ENCODE measurements at regions not wholly inside any gene's neighbourhood (a gene's known extent, or its start where the extent isn't known, plus 50 kb on each side); places are given as distances from the start of the nearest gene placed in this dataset.
"Not testable (repeated sequence)": the region's sequence is repeated elsewhere in the genome, so short reads cannot be mapped to it uniquely, and the experiment has no call there.

GRCh38 chr15:70516408-70517193 is 246.8 kb downstream of the UACA start:
- Histone ChIP-seq H3K4me1 (ENCODE audit: control insufficient read depth in 2 of 2, insufficient read depth in 2 of 2, low read length in 2 of 2) (peaks cover 0 to 2% of the 10 kb centered on the region in 2 donors), H3K36me3 (ENCODE audit: control insufficient read depth in 2 of 2, insufficient read depth in 2 of 2, low read length in 1 of 2) (no peaks in the 10 kb centered on the region), H3K4me3 (ENCODE audit: low read length in 2 of 2) (no peak overlapping the region), H3K27me3 (ENCODE audit: control insufficient read depth in 2 of 2, insufficient read depth in 1 of 2, low read length in 1 of 2) (no peaks in the 10 kb centered on the region), H3K27ac (ENCODE audit: low read depth in 1 of 2, low read length in 1 of 2) (no peak overlapping the region), H3K9me3 (ENCODE audit: control insufficient read depth in 2 of 2, insufficient read depth in 1 of 2, low read length in 1 of 2) (no peaks in the 10 kb centered on the region)
- DNase-seq (ENCODE audit: low read depth in 6 of 9, low spot score in 9 of 9): no peak
- 95% methylated on average over 6 of the region's 6 CpGs for WGBS

- Histone ChIP-seq H3K27me3 (ENCODE audit: control insufficient read depth in 2 of 2, insufficient read depth in 1 of 2, low read length in 1 of 2) (no peaks in the 10 kb centered on the region), H3K4me1 (ENCODE audit: control insufficient read depth in 2 of 2, insufficient read depth in 2 of 2, low read length in 2 of 2) (peaks cover 0 to 7% of the 10 kb centered on the region in 2 donors), H3K36me3 (ENCODE audit: control insufficient read depth in 2 of 2, insufficient read depth in 2 of 2, low read length in 1 of 2) (no peaks in the 10 kb centered on the region), H3K9me3 (ENCODE audit: control insufficient read depth in 2 of 2, insufficient read depth in 1 of 2, low read length in 1 of 2) (peaks cover 2 to 10% of the 10 kb centered on the region in 2 donors), H3K27ac (ENCODE audit: low read depth in 1 of 2, low read length in 1 of 2) (no peak overlapping the region), H3K4me3 (ENCODE audit: low read length in 2 of 2) (no peak overlapping the region)
- WGBS: 81% methylated on average over 7 of the region's 7 CpGs
- DNase-seq (ENCODE audit: low read depth in 6 of 9, low spot score in 9 of 9): no peak
These were observed 249.1 kb downstream of the UACA start for GRCh38 chr15:70514251-70514650.

DNA sequence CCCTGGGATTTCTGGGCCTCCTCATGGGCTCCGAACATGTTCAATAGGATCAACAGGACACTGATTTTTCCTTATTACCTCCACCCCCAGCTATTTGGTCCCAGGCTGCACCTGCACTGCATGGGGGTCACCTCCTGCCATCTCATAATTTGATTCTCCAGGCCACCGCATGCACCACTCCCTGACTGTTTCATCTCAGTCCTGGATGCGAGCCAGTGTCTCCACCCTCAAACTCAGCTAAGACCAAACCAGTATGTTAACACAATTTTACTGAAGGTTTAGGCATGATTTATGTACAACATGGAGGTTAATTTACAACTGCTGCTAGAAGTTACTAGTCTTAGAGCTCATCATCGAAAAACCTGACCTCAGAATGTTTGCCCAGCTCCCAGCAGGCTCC is 249.5 kb downstream of the UACA start:
- 91% methylated on average over 4 of the region's 4 CpGs for WGBS
- Histone ChIP-seq H3K4me1 (ENCODE audit: control insufficient read depth in 2 of 2, insufficient read depth in 2 of 2, low read length in 2 of 2) (peaks cover 0 to 11% of the 10 kb centered on the region in 2 donors), H3K4me3 (ENCODE audit: low read length in 2 of 2) (no peak overlapping the region), H3K9me3 (ENCODE audit: control insufficient read depth in 2 of 2, insufficient read depth in 1 of 2, low read length in 1 of 2) (peaks cover 2 to 12% of the 10 kb centered on the region in 2 donors), H3K36me3 (ENCODE audit: control insufficient read depth in 2 of 2, insufficient read depth in 2 of 2, low read length in 1 of 2) (no peaks in the 10 kb centered on the region), H3K27ac (ENCODE audit: low read depth in 1 of 2, low read length in 1 of 2) (no peak overlapping the region), H3K27me3 (ENCODE audit: control insufficient read depth in 2 of 2, insufficient read depth in 1 of 2, low read length in 1 of 2) (no peaks in the 10 kb centered on the region)
- DNase-seq (ENCODE audit: low read depth in 6 of 9, low spot score in 9 of 9): no peak

DNA sequence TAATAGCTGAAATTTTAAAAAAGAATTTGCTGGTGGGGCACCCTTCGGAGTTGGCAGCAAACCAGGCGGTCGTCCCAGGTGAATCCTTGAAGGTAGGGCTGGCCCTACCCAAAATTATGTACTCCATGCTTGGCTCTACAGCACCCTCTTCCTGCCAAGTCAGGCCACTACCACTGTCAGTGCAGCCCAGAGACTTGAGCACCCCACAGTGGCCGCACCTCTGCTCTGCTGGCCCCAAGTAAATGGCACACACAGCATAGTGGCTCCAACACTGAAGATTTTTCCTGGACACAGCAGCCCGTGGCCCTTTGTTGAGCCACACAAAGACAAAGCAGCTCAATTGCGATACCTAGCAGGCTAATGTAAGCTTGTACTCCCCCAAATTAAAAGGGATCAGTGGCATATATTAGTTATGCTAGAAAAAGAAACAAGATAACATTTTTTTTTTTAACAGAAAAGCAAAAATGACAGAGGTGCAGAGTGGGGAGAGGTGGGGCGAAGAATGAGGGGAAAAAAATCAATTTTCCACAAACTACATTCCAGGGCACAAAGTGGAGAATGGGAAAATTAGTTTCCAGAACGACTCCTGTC is 250.5 kb downstream of the UACA start:
- H3K36me3 ChIP-seq (ENCODE audit: control insufficient read depth in 2 of 2, insufficient read depth in 2 of 2, low read length in 1 of 2): no peaks in the 10 kb centered on the region

GRCh38 chr15:70511972-70512587 is 251.3 kb downstream of the UACA start:
- WGBS: 97% methylated on average over 2 of the region's 2 CpGs
- H3K27ac ChIP-seq (ENCODE audit: low read depth in 1 of 2, low read length in 1 of 2); H3K27me3 ChIP-seq (ENCODE audit: control insufficient read depth in 2 of 2, insufficient read depth in 1 of 2, low read length in 1 of 2); H3K36me3 ChIP-seq (ENCODE audit: control insufficient read depth in 2 of 2, insufficient read depth in 2 of 2, low read length in 1 of 2); DNase-seq (ENCODE audit: low read depth in 6 of 9, low spot score in 9 of 9); H3K4me3 ChIP-seq (ENCODE audit: low read length in 2 of 2): not testable (repeated sequence)
- peaks cover 2 to 17% of the 10 kb centered on the region in 2 donors for H3K9me3 ChIP-seq (ENCODE audit: control insufficient read depth in 2 of 2, insufficient read depth in 1 of 2, low read length in 1 of 2)
- peaks cover 4 to 24% of the 10 kb centered on the region in 2 donors for H3K4me1 ChIP-seq (ENCODE audit: control insufficient read depth in 2 of 2, insufficient read depth in 2 of 2, low read length in 2 of 2)

More for the DNA sequence above, 250.5 kb downstream of the UACA start:
- Histone ChIP-seq H3K9me3 (ENCODE audit: control insufficient read depth in 2 of 2, insufficient read depth in 1 of 2, low read length in 1 of 2) (peaks cover 2 to 12% of the 10 kb centered on the region in 2 donors), H3K4me3 (ENCODE audit: low read length in 2 of 2) (no peak overlapping the region), H3K27me3 (ENCODE audit: control insufficient read depth in 2 of 2, insufficient read depth in 1 of 2, low read length in 1 of 2) (no peaks in the 10 kb centered on the region), H3K27ac (ENCODE audit: low read depth in 1 of 2, low read length in 1 of 2) (no peak overlapping the region), H3K4me1 (ENCODE audit: control insufficient read depth in 2 of 2, insufficient read depth in 2 of 2, low read length in 2 of 2) (peaks cover 4 to 20% of the 10 kb centered on the region in 2 donors)
- DNase-seq (ENCODE audit: low read depth in 6 of 9, low spot score in 9 of 9): peak in 5 of 9 donors; percentile 53 to 84 (median 69)
- 80% methylated on average over 8 of the region's 8 CpGs for WGBS

GRCh38 chr15:70510433-70510832 is 252.9 kb downstream of the UACA start:
- DNase-seq (ENCODE audit: low read depth in 6 of 9, low spot score in 9 of 9): no peak
- WGBS: 96% methylated on average over 2 of the region's 2 CpGs
- no peaks in the 10 kb centered on the region for H3K36me3 ChIP-seq (ENCODE audit: control insufficient read depth in 2 of 2, insufficient read depth in 2 of 2, low read length in 1 of 2)
- peaks cover 2 to 19% of the 10 kb centered on the region in 2 donors for H3K9me3 ChIP-seq (ENCODE audit: control insufficient read depth in 2 of 2, insufficient read depth in 1 of 2, low read length in 1 of 2)
- H3K27ac ChIP-seq (ENCODE audit: low read depth in 1 of 2, low read length in 1 of 2): no peak overlapping the region
- H3K27me3 ChIP-seq (ENCODE audit: control insufficient read depth in 2 of 2, insufficient read depth in 1 of 2, low read length in 1 of 2): no peaks in the 10 kb centered on the region
- peaks cover 4 to 28% of the 10 kb centered on the region in 2 donors for H3K4me1 ChIP-seq (ENCODE audit: control insufficient read depth in 2 of 2, insufficient read depth in 2 of 2, low read length in 2 of 2)
- no peak overlapping the region for H3K4me3 ChIP-seq (ENCODE audit: low read length in 2 of 2)

GRCh38 chr15:70509731-70510143 is 253.6 kb downstream of the UACA start:
- Histone ChIP-seq H3K4me1 (ENCODE audit: control insufficient read depth in 2 of 2, insufficient read depth in 2 of 2, low read length in 2 of 2) (peaks cover 7 to 35% of the 10 kb centered on the region in 2 donors), H3K36me3 (ENCODE audit: control insufficient read depth in 2 of 2, insufficient read depth in 2 of 2, low read length in 1 of 2) (no peaks in the 10 kb centered on the region), H3K9me3 (ENCODE audit: control insufficient read depth in 2 of 2, insufficient read depth in 1 of 2, low read length in 1 of 2) (peaks cover 2 to 19% of the 10 kb centered on the region in 2 donors), H3K27me3 (ENCODE audit: control insufficient read depth in 2 of 2, insufficient read depth in 1 of 2, low read length in 1 of 2) (peaks cover 0 to 3% of the 10 kb centered on the region in 2 donors), H3K27ac (ENCODE audit: low read depth in 1 of 2, low read length in 1 of 2) (no peak overlapping the region), H3K4me3 (ENCODE audit: low read length in 2 of 2) (no peak overlapping the region)
- DNase-seq (ENCODE audit: low read depth in 6 of 9, low spot score in 9 of 9): no peak
- 66% methylated on average over 4 of the region's 4 CpGs for WGBS

GRCh38 chr15:70509282-70509662 is 254.1 kb downstream of the UACA start:
- no peak overlapping the region for H3K4me3 ChIP-seq (ENCODE audit: low read length in 2 of 2)
- DNase-seq (ENCODE audit: low read depth in 6 of 9, low spot score in 9 of 9): no peak
- H3K36me3 ChIP-seq (ENCODE audit: control insufficient read depth in 2 of 2, insufficient read depth in 2 of 2, low read length in 1 of 2): no peaks in the 10 kb centered on the region
- peaks cover 2 to 19% of the 10 kb centered on the region in 2 donors for H3K9me3 ChIP-seq (ENCODE audit: control insufficient read depth in 2 of 2, insufficient read depth in 1 of 2, low read length in 1 of 2)
- peaks cover 0 to 3% of the 10 kb centered on the region in 2 donors for H3K27me3 ChIP-seq (ENCODE audit: control insufficient read depth in 2 of 2, insufficient read depth in 1 of 2, low read length in 1 of 2)
- no peak overlapping the region for H3K27ac ChIP-seq (ENCODE audit: low read depth in 1 of 2, low read length in 1 of 2)
- 40% methylated on average over 2 of the region's 2 CpGs for WGBS
- H3K4me1 ChIP-seq (ENCODE audit: control insufficient read depth in 2 of 2, insufficient read depth in 2 of 2, low read length in 2 of 2): peaks cover 12 to 40% of the 10 kb centered on the region in 2 donors

All from thymus (tissue), 11 donors.